ENCODE measurements at regions not wholly inside any gene's neighbourhood (a gene's known extent, or its start where the extent isn't known, plus 50 kb on each side); places are given as distances from the start of the nearest gene placed in this dataset.

DNA sequence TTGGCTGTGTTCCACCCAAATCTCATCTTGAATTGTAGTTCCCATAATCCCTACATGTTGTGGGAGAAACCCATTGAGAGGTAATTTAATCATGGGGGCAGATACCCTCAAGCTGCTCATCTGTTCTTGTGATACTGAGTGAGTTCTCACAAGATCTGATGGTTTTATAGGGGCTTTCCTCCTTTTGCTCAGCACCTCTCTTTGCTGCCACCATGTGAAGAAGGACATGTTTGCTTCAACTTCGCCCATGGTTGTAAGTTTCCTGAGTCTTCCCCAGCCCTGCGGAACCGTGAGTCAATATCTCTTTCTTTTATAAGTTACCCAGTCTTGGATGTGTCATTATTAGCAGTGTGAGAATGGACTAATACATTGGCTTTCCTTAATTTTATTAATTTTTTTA, 527.8 kb downstream of the MDFIC start:
- Histone ChIP-seq H3K4me1 (ENCODE audit: insufficient read depth) (no peaks in the 10 kb centered on the region), H3K4me3 (no peak overlapping the region), H3K9me3 (no peaks in the 10 kb centered on the region), H3K27ac (no peak overlapping the region), H3K36me3 (no peaks in the 10 kb centered on the region), H3K27me3 (no peaks in the 10 kb centered on the region)
- WGBS, 3 donors, result 89 to 96% (median 93%) methylated on average over 3 of the region's 3 CpGs
- TF ChIP-seq, protein P1, sequence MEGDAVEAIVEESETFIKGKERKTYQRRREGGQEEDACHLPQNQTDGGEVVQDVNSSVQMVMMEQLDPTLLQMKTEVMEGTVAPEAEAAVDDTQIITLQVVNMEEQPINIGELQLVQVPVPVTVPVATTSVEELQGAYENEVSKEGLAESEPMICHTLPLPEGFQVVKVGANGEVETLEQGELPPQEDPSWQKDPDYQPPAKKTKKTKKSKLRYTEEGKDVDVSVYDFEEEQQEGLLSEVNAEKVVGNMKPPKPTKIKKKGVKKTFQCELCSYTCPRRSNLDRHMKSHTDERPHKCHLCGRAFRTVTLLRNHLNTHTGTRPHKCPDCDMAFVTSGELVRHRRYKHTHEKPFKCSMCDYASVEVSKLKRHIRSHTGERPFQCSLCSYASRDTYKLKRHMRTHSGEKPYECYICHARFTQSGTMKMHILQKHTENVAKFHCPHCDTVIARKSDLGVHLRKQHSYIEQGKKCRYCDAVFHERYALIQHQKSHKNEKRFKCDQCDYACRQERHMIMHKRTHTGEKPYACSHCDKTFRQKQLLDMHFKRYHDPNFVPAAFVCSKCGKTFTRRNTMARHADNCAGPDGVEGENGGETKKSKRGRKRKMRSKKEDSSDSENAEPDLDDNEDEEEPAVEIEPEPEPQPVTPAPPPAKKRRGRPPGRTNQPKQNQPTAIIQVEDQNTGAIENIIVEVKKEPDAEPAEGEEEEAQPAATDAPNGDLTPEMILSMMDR (IDR thresholded peaks at IDR 0.05), result no peak
- DNase-seq, result no peak
- intact Hi-C loops (cut with DNase I), result no loop called here

DNA sequence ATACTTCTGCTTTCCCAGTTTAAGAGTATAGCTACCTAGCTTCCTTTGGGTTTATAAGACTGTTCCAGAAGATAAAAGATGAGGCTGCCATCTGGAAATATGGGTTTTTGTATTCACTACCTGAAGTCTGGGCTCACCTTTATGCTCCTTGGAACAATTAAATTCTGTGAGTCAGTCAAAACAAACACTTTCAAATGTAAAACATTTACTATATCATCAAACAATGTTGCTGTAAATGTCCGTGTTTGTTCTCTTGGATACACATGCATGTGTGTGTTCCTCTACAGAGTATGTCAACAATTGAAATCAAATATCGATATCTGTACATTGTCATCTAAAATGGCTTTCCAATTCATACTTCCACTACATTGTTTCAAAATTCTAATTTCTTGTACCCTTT, 525.6 kb downstream of the MDFIC start:
- H3K36me3 ChIP-seq, result no peaks in the 10 kb centered on the region
- intact Hi-C loops (cut with DNase I), result no loop called here
- no peak for DNase-seq
- no peak overlapping the region for H3K4me3 ChIP-seq
- no peaks in the 10 kb centered on the region for H3K27me3 ChIP-seq
- no peaks in the 10 kb centered on the region for H3K9me3 ChIP-seq
- TF ChIP-seq POLR2A (IDR thresholded peaks at IDR 0.05), result no peak
- TF ChIP-seq, protein P1 (IDR thresholded peaks at IDR 0.05), result no peak
- H3K4me1 ChIP-seq (ENCODE audit: insufficient read depth), result no peaks in the 10 kb centered on the region
- no peak overlapping the region for H3K27ac ChIP-seq
- 88 to 91% (median 90%) methylated on average over 2 of the region's 2 CpGs for WGBS, 3 donors

- H3K9me3 ChIP-seq, result no peaks in the 10 kb centered on the region
- TF ChIP-seq POLR2A (IDR thresholded peaks at IDR 0.05) (no peak), EP300 (IDR thresholded peaks at IDR 0.05) (no peak)
- TF ChIP-seq, protein P1 (IDR thresholded peaks at IDR 0.05), result no peak
- no peak overlapping the region for H3K27ac ChIP-seq
- intact Hi-C loops (cut with DNase I), result no loop called here
- DNase-seq, result no peak
- 84 to 97% (median 94%) methylated on average over 1 of the region's 1 CpG for WGBS, 3 donors
- no peaks in the 10 kb centered on the region for H3K27me3 ChIP-seq
- H3K4me1 ChIP-seq (ENCODE audit: insufficient read depth), result no peaks in the 10 kb centered on the region
- H3K4me3 ChIP-seq, result no peak overlapping the region
- H3K36me3 ChIP-seq, result no peaks in the 10 kb centered on the region
Measured at GRCh38 chr7:115441033-115441432, 519.1 kb downstream of the MDFIC start.

GRCh38 chr7:115435178-115435577, 513.3 kb downstream of the MDFIC start:
- intact Hi-C loops (cut with DNase I), result no loop called here
- Histone ChIP-seq H3K27me3 (no peaks in the 10 kb centered on the region), H3K27ac (no peak overlapping the region), H3K4me1 (ENCODE audit: insufficient read depth) (no peaks in the 10 kb centered on the region), H3K4me3 (no peak overlapping the region), H3K36me3 (no peaks in the 10 kb centered on the region), H3K9me3 (no peaks in the 10 kb centered on the region)
- no peak for DNase-seq
- 94 to 100% (median 95%) methylated on average over 1 of the region's 1 CpG for WGBS, 3 donors
- TF ChIP-seq, protein P1 (IDR thresholded peaks at IDR 0.05), result no peak
- TF ChIP-seq POLR2A (IDR thresholded peaks at IDR 0.05) (no peak), EP300 (IDR thresholded peaks at IDR 0.05) (no peak)

GRCh38 chr7:115429918-115430317, 508.0 kb downstream of the MDFIC start:
- no peak overlapping the region for H3K27ac ChIP-seq
- no peak for DNase-seq
- 88 to 89% (median 88%) methylated on average over 3 of the region's 3 CpGs for WGBS, 3 donors
- no peaks in the 10 kb centered on the region for H3K4me1 ChIP-seq (ENCODE audit: insufficient read depth)
- no peak overlapping the region for H3K4me3 ChIP-seq
- no peaks in the 10 kb centered on the region for H3K9me3 ChIP-seq
- TF ChIP-seq POLR2A (IDR thresholded peaks at IDR 0.05) (no peak), EP300 (IDR thresholded peaks at IDR 0.05) (no peak)
- TF ChIP-seq, protein P1 (IDR thresholded peaks at IDR 0.05), result no peak
- no peaks in the 10 kb centered on the region for H3K27me3 ChIP-seq
- intact Hi-C loops (cut with DNase I), result no loop called here
- H3K36me3 ChIP-seq, result no peaks in the 10 kb centered on the region

Data from ovary (tissue), 7 donors.